Right renal cortex interstitium (tissue), 3 donors: ENCODE measurements at regions not wholly inside any gene's neighbourhood (a gene's known extent, or its start where the extent isn't known, plus 50 kb on each side); places are given as distances from the start of the nearest gene placed in this dataset.
"Not testable (repeated sequence)": the region's sequence is repeated elsewhere in the genome, so short reads cannot be mapped to it uniquely, and the experiment has no call there.

Experiments
- DNase-seq, 3 donors: peaks; one replicate each; pipeline ENCODE4 v3.0.0-alpha.2; 2013; ENCODE audit warnings: low read depth in 3 of 3, low spot score in 2 of 3

DNA sequence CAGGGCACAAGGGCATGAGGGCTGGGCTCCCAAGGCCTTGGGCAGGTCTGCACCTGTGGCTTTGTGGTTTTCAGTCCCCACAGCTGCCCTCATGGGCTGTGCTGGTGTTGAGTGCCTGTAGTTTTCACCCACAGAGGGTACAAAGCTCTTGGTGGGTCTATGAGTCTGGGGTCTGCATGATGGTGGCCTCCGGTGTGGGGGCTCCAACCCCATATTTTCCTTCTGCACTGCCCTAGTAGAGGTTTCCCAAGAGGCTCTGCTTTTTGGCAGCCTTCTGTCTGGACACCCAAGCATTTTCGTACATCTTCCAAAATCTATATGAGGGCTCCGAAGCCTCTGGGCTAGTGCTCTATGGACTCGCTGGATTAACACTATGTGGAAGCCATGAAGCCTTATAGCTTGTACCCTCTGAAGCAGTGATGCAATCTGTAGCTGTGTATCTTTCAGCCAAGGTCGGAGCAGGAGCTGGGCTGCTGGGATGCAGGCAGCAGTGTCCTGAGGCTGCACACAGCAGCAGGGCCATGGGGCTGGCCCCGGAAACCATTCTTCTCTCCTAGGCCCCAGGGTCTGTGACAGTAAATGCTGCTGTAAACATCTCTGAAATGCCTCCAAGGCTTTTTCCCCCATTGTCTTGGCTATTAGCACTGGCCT is 240.3 kb downstream of the CWH43 start:
- DNase-seq = not testable (repeated sequence)

DNA sequence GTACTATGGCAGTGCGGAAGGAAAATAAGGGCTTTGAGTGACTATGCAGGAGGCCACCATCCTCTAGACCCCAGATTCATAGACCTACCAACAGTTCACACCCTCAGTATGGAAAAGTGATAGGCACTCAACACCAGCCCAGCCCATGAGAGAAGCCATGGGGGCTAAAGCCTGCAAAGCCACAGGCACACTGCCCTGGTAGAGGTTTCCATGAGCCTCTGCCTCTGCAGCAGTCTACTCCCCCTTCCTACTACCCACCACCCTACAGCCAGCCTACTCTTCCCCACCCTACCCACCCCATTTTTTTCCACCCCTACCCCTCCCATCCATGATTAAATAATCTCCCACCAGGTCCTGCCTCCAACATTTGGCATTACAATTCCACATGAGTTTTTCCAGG is 241.9 kb downstream of the CWH43 start:
- DNase-seq = not testable (repeated sequence)

DNA sequence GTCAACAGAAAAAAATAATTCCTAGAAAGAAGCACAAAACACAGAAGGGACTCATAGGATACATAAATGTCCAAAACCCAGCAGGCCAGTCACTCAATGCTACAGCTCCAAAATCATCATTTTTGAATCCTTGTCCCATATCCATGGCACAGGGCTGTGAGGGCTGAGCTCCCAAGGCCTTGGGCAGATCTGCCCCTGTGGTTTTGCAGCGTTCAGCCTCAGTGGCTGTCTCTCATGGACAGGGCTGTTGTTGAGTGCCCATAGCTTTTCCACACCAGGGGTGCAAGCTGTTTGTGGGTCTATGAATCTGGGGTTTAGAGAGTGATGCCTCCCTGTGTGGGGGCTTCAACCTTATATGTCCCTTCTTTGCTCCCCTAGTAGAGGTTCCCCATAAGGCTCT is 243.2 kb downstream of the CWH43 start:
- not testable (repeated sequence) for DNase-seq

DNA sequence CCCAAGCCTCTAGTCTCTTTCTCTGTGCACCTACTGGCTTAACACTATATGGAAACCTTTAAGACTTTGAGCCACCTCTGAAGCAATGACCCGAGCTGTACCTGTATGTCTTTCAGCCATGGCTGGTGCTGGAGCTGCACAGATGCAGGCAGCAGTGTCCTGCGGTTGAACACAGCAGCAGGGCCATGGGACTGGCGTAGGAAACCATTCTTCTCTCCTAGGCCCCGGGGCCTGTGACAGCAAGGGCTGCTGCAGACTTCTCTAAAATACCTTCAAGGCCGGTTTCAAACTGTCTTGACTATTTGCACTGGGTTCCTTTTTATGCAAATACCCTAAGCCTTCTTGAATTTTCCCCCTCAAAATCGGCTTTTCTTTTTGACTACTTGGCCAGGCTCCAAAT is 243.6 kb downstream of the CWH43 start:
- not testable (repeated sequence) for DNase-seq

GRCh38 chr4:49233346-49233745 is 247.3 kb downstream of the CWH43 start:
- DNase-seq = not testable (repeated sequence)

- DNase-seq = not testable (repeated sequence)
Observed at GRCh38 chr4:49233749-49234148, 247.7 kb downstream of the CWH43 start.

- not testable (repeated sequence) for DNase-seq
Observed at GRCh38 chr4:49234382-49234781, 248.3 kb downstream of the CWH43 start.

DNA sequence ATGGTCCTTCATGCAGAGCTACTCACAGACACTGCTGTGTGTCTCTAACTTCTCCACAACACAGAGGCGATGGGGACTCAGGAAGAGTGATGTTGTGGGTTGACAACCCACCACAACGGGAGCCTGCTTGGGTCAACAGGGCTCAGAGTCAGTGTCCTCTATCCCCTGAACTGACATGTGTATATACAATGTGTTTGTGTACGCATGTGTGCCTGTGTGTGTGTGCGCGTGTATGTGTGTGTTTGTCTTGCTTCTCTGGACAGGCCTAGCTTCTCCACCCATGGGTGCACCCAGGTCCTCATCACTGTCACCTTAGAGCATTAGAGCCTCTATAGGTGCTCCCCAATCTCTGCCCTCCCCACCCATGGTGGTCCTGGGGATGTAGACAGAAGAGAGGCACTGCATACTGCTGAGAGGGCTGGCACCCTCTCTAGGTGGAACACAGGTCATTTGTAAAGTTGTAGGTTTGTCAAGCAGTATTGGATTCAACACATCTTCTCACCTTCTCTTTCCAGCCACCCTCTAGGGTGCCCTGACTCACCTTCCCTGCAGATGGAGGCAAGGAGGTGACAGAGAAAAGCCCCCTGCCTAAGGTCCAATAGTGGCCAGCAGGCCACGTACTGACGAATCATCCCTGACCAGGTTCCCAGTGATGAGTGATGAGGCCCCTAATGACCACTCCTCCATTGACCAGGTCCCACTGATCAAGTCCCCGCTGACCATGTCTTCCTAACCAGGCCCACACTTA is 249.5 kb downstream of the CWH43 start:
- DNase-seq = not testable (repeated sequence)

- DNase-seq = not testable (repeated sequence)
Observed at GRCh38 chr4:49236474-49236873, 250.4 kb downstream of the CWH43 start.

DNA sequence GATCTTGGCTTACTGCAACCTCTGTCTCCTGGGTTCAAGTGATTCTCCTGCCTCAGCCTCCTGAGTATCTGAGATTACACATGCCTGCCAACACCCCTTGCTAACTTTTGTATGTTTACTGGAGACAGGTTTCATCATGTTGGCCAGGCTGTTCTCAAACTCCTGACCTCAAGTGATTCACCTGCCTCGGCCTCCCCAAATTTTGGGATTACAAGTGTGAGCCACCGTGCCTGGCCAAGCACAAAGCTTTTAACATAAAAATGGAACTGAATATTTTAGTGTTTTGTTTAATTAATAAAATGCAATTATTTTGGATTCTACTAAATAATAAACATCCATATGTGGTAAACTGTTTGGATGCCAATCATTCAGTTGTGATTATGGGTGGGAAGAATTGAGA is 255.2 kb downstream of the CWH43 start:
- not testable (repeated sequence) for DNase-seq

- DNase-seq = not testable (repeated sequence)
Observed at GRCh38 chr4:49262786-49263185, 276.7 kb downstream of the CWH43 start.

DNA sequence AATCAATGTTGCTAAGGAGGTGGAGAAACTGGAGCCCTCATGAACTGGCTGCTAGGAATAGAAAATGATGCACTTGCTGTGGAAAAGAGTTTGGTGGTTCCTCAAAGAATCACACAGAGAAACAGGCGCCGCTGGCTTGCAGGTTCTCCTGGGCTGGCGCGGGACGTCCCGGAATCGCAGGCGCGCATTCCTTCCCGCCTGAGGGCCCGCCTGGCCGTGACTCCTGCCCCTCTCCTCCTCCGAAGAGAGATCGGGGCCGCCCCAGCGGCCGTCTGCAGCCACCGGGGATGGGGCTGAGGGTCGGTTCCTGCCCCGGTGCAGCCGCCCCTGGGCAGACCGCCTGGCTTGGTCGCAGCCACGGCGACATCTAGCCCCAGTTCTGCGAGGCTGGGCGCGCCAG is 284.4 kb downstream of the CWH43 start:
- not testable (repeated sequence) for DNase-seq

GRCh38 chr4:49270912-49271311 is 284.8 kb downstream of the CWH43 start:
- DNase-seq = not testable (repeated sequence)

GRCh38 chr4:49285905-49286304 is 299.8 kb downstream of the CWH43 start:
- DNase-seq = not testable (repeated sequence)

- DNase-seq = not testable (repeated sequence)
Observed at GRCh38 chr4:49286926-49287745, 301.1 kb downstream of the CWH43 start.

DNA sequence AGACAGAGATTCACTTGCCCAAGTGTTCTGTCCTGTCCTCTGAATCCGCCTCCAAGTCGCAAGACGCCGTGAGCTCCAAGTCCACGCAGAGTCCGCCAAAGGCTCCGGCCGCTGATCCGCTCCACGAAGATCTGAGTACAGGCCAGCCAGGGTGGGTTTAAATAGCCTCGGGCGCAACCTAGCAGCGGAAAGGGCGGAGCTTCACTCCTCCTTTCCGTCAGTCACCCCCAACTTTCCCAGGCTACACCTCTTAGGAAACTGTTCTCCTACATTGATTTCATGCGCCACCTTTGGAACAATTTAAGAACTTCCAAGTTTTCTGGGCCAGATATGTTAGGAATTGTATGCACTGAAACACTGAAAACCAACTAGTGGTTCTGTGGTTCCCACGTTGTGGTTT is 301.8 kb downstream of the CWH43 start:
- DNase-seq = not testable (repeated sequence)

GRCh38 chr4:49288796-49289195 is 302.7 kb downstream of the CWH43 start:
- DNase-seq = not testable (repeated sequence)

DNA sequence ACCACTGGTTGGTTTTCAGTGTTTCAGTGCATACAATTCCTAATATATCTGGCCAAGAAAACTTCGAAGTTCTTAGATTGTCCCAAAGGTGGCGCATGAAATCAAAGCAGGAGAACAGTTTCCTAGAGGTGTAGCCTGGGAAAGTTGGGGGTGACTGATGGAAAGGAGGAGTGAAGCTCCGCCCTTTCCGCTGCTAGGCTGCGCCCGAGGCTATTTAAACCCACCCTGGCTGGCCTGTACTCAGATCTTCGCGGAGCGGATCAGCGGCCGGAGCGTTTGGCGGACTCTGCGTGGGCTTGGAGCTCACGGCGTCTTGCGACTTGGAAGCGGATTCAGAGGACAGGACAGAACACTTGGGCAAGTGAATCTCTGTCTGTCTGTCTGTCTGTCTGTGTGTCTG is 328.7 kb downstream of the CWH43 start:
- not testable (repeated sequence) for DNase-seq

- DNase-seq = not testable (repeated sequence)
Observed at GRCh38 chr4:49320725-49321410, 334.8 kb downstream of the CWH43 start.

DNA sequence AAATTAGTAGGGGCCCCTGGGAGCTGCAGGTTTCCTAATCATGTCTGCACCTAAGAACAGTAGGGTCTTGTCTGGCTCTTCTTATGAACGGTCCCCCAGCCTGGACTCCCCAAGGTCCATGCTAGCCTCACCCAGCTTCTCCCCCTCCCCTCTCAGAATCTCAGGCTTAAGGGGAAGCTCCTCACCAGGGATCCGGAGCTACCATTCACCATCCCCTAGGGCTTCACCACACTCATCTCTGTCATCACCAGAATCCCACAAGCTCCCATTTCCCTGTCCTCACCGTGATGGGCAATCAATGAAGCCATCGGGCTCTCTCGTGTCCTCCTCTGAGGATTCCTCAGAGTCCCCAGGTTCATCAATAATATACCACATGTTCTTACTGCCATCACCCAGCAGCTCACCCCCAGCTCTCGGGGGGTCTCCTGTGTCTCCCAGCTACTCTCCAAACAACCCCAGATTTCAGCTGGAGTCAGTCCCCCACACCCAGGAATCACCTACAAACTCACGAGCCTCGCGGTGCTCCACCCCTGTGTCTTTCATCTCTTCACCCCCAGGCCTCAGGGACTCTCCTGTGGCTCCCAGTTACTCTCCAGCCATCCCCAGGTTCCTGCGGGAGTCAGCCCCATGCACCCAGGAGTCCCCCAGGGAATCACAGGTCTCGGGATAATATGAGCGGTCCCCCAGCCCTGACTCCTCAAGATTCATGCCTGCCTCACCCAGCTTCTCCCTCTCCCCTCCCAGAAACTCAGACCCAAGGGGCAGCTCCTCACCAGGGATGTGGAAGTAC is 335.6 kb downstream of the CWH43 start:
- not testable (repeated sequence) for DNase-seq
